ENCODE measurements at regions not wholly inside any gene's neighbourhood (a gene's known extent, or its start where the extent isn't known, plus 50 kb on each side); places are given as distances from the start of the nearest gene placed in this dataset.

DNA sequence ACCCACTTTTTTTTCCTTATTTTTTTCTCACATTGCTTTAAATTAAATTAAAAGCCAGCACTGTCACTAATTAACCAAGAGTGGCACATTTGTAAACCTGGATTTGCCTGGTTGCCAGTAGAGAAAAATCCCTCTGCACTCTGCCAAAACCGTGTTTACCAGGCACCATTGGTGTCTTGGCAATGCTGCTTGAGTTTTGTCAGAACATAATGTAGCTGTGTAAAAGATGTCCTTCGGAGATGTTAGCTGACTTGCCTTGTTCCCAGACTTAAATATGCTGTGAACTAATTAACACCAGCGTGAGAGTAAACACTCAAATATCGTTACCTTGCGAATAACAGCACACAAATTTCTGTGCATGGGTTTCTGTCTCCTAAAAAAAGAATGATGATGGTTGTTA, 694.9 kb upstream of the ID4 start:
- H3K4me3 ChIP-seq (ENCODE audit: low read length) = no peak overlapping the region
- TF ChIP-seq, protein P1, sequence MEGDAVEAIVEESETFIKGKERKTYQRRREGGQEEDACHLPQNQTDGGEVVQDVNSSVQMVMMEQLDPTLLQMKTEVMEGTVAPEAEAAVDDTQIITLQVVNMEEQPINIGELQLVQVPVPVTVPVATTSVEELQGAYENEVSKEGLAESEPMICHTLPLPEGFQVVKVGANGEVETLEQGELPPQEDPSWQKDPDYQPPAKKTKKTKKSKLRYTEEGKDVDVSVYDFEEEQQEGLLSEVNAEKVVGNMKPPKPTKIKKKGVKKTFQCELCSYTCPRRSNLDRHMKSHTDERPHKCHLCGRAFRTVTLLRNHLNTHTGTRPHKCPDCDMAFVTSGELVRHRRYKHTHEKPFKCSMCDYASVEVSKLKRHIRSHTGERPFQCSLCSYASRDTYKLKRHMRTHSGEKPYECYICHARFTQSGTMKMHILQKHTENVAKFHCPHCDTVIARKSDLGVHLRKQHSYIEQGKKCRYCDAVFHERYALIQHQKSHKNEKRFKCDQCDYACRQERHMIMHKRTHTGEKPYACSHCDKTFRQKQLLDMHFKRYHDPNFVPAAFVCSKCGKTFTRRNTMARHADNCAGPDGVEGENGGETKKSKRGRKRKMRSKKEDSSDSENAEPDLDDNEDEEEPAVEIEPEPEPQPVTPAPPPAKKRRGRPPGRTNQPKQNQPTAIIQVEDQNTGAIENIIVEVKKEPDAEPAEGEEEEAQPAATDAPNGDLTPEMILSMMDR (conservative IDR thresholded peaks at IDR 0.05; ENCODE audit: low read depth, low read length) = no peak
- no peak for DNase-seq (ENCODE audit: low read depth)

DNA sequence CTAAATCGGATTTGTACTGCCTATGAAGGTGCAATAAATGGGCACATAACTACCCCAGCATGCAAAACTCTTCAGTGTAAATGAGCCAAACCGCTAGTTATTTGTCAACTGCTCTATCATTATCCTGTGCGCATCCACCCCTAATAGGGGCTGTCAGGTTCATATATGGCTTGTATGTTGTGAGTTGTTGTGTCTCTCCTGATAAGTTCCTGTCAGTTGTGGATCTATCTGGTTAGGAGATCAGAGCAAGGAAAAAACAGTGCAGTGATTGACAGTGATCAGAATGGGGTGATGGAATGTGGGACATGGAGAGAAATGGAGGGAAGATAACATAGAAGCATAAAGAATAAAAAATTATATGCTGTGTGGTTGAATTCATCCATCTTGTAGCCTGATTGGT, 686.9 kb upstream of the ID4 start:
- no peak for DNase-seq (ENCODE audit: low read depth)
- TF ChIP-seq, protein P1 (conservative IDR thresholded peaks at IDR 0.05; ENCODE audit: low read depth, low read length) = no peak
- no peak overlapping the region for H3K4me3 ChIP-seq (ENCODE audit: low read length)

DNA sequence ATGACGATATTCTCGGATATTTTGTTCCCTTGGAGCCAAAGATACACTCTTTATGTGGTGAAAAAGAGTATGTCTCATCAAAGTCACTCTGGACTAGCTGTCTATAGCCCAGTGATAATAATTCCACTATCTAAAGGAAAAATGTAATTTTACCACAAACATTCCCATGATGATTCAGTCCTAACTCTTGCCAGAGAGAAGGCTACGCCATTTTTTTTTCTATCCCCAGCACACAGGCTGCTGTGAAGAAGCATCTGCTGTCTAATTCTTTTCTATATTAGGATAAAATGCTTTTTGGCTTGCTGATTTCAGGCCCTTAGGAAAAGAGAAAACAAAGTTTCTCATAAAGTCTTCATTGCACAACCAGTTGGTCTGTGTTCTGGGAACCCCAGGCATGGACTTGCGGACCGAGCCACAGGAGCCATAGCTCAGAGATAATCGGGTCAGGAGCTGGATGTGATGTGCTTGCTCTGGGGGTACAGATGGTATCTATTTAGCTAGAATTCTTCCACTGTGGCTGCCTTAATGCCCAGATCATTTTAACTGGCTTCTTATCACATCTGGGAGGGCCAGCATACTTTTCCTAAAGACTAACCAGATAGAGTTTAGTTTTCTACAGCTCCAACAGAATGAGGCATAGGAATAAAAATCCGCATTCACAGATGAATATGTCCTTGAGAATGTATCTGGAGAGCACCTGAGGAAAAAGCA, 683.7 kb upstream of the ID4 start:
- TF ChIP-seq, protein P1 (conservative IDR thresholded peaks at IDR 0.05; ENCODE audit: low read depth, low read length) = no peak
- no peak for DNase-seq (ENCODE audit: low read depth)
- H3K4me3 ChIP-seq (ENCODE audit: low read length) = no peak overlapping the region

DNA sequence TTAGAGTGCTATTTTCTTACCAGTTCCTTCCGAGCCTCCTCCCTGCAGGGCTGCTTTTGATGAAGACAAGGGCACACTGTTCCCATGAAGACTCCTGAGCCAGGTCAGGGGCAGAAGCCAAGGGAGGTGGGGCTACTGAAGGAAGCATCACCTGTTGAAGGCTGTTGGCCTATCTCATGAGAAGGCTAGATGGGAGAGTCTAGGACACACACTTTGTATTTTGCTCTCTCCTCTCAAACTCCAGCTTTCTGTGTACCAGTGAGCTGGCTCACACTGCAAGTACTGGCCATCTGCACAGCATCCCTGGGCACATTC, 683.2 kb upstream of the ID4 start:
- TF ChIP-seq, protein P1 (conservative IDR thresholded peaks at IDR 0.05; ENCODE audit: low read depth, low read length) = no peak
- DNase-seq (ENCODE audit: low read depth) = no peak
- H3K4me3 ChIP-seq (ENCODE audit: low read length) = no peak overlapping the region

DNA sequence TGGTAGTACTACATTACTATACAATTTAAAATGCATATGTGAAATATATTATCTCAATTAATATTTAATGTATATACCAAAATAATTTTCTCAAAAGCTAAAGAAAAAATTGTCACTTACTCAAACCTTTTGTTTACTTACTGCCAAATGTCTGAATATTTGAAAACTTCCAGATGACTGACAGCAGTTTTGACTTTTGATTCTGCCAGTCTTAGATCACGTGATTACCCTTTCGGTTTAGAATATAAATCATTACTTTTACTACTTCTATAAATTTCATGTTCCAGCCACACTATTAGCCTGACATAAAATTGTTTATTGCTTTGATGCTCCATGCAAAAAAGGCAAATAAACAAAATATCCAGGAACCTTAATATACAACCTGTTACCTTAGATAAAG, 680.7 kb upstream of the ID4 start:
- DNase-seq (ENCODE audit: low read depth) = no peak
- TF ChIP-seq, protein P1 (conservative IDR thresholded peaks at IDR 0.05; ENCODE audit: low read depth, low read length) = no peak
- no peak overlapping the region for H3K4me3 ChIP-seq (ENCODE audit: low read length)

DNA sequence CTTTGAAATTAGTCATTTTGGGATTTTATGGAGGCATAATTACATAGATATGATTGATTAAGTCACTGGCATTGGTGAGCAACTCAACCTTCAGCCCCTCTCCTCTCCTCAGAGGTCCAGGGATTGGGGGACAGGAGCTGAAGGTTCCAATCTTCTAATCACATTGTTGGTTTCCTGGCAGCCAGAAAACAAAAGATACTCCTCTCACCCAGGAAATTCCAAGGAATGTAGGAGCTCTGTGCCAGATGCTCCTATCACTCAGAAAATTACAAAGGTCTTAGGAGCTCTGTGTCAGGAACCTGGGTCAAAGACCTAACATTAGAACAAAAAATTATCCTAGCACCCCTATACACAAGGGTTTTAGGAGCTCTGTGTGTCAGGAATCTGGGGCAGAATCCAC, 679.7 kb upstream of the ID4 start:
- TF ChIP-seq, protein P1 (conservative IDR thresholded peaks at IDR 0.05; ENCODE audit: low read depth, low read length) = no peak
- DNase-seq (ENCODE audit: low read depth) = no peak
- H3K4me3 ChIP-seq (ENCODE audit: low read length) = no peak overlapping the region

DNA sequence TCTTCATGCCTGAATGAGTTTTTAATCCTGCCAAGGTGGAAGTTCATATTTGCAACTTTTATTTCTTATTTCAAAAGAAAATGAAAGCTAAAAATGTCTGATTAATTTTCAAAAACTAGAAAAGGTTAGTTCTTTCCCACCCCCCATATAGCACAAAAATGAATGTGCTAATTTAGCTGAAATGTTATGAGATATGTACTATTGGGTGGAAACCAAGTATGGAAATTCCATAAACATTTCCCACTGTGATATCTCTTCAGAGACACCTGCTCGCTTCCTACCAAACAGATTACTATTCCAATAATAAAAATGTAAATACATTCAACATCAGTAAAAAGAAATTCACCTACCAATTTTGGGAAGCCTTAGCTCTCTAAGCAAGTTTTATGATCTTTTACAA, 678.6 kb upstream of the ID4 start:
- TF ChIP-seq, protein P1 (conservative IDR thresholded peaks at IDR 0.05; ENCODE audit: low read depth, low read length) = no peak
- no peak for DNase-seq (ENCODE audit: low read depth)
- no peak overlapping the region for H3K4me3 ChIP-seq (ENCODE audit: low read length)
